Calu3 (cell line): ENCODE measurements at regions not wholly inside any gene's neighbourhood (a gene's known extent, or its start where the extent isn't known, plus 50 kb on each side); places are given as distances from the start of the nearest gene placed in this dataset.

Source experiments
- BruUV-seq: library from RNA; stranded (reverse); fragments of 400-500 nt; replicated peaks from 2 replicates; lab custom pipeline; 2021; lab: Mats Ljungman, UMichigan
- CTCF ChIA-PET: fragments of 300-600 bp; sonication (Branson Sonifier 250); formaldehyde crosslinking; loops from one replicate; lab custom pipeline; 2022; ENCODE audit warnings: antibody characterized with exemption; lab: Charles Lee
- DNase-seq: peaks from one replicate; pipeline ENCODE4 v3.0.0; 2022
- H3K27ac Mint-ChIP-seq: one replicate; pipeline ENCODE4 v1.8.0; 2022; ENCODE audit warnings: mixed read lengths; ENCODE audit not compliant: unreplicated experiment
- H3K27me3 Mint-ChIP-seq: one replicate; pipeline ENCODE4 v1.8.0; 2022; ENCODE audit warnings: mixed read lengths; ENCODE audit not compliant: unreplicated experiment
- H3K36me3 Mint-ChIP-seq: one replicate; pipeline ENCODE4 v1.8.0; 2022; ENCODE audit warnings: mild to moderate bottlenecking, moderate library complexity, mixed read lengths; ENCODE audit not compliant: insufficient read depth, unreplicated experiment
- H3K4me1 Mint-ChIP-seq: one replicate; pipeline ENCODE4 v1.8.0; 2022; ENCODE audit warnings: mild to moderate bottlenecking, low read depth, mixed read lengths; ENCODE audit not compliant: unreplicated experiment
- H3K4me3 Mint-ChIP-seq: one replicate; pipeline ENCODE4 v1.8.0; 2022; ENCODE audit warnings: mild to moderate bottlenecking, low read depth, moderate library complexity, mixed read lengths; ENCODE audit not compliant: unreplicated experiment
- H3K9me3 Mint-ChIP-seq: one replicate; pipeline ENCODE4 v1.8.0; 2022; ENCODE audit warnings: low read depth, mixed read lengths; ENCODE audit not compliant: unreplicated experiment
- CTCF ChIP-seq: fragments of 200-600 bp; IDR thresholded peaks from one replicate; pipeline ENCODE4 v1.8.0; 2022; ENCODE audit warnings: antibody characterized with exemption; ENCODE audit not compliant: unreplicated experiment
- intact Hi-C: fragments of 100-400 bp; cut with micrococcal nuclease; formaldehyde crosslinking; loops from one replicate; pipeline ENCODE4 v1.10.0; 2022; ENCODE audit not compliant: unreplicated experiment

DNA sequence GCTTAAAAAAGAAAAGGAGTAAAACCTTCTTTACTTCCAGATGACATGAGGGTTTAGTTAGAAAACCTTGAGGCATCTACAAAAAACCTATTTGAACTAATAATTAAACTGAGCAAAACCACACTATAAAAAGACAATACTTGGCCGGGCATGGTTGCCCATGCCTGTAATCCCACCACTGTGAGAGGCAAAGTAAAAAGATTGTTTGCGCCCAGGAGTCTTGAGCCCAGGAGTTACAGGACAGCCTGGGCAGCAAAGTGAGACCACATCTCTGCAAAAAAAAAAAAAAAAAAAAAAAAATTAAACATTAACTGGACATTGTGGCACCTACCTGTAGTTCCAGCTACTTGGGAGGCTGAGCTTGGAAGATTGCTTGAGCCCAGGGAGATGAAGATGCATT, 502.8 kb upstream of the LRRTM4 start:
- no TSS peak for BruUV-seq
- no peak for DNase-seq
- Mint-ChIP-seq H3K9me3 (peaks cover 6% of the 10 kb centered on the region), H3K27me3 (no peaks in the 10 kb centered on the region), H3K27ac (no peak overlapping the region), H3K36me3 (no peaks in the 10 kb centered on the region), H3K4me1 (no peaks in the 10 kb centered on the region), H3K4me3 (no peak overlapping the region)
- CTCF ChIA-PET: no interaction called here
- TF ChIP-seq CTCF: no peak
- intact Hi-C loops: no loop called here

- no peak for DNase-seq
- intact Hi-C loops: no loop called here
- no TSS peak for BruUV-seq
- peaks cover 5% of the 10 kb centered on the region for H3K9me3 Mint-ChIP-seq
- H3K4me1 Mint-ChIP-seq: no peaks in the 10 kb centered on the region
- CTCF ChIA-PET: no interaction called here
- H3K36me3 Mint-ChIP-seq: no peaks in the 10 kb centered on the region
- no peaks in the 10 kb centered on the region for H3K27me3 Mint-ChIP-seq
- H3K27ac Mint-ChIP-seq: no peak overlapping the region
- no peak overlapping the region for H3K4me3 Mint-ChIP-seq
- TF ChIP-seq CTCF: no peak
Measured at GRCh38 chr2:78029392-78029995, 507.3 kb upstream of the LRRTM4 start.

DNA sequence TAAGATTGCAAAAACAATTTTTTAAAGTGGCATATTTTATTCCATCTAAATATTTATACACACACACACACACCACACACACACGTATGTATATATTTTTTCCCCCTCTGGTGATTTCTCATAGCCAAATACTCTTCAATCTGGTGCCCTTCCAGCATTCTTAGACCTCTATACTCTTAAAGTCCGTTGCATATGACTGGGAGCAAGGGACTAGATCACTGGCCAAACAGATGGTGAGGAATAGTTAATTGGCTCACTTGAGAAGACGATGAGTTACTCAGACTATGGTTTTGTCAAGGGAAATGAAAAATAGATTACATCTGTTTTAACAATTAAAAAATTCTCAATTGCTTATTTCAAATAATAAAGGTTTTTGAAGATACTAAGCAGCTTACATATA, 512.5 kb upstream of the LRRTM4 start:
- Mint-ChIP-seq H3K27ac (no peak overlapping the region), H3K4me3 (no peak overlapping the region), H3K36me3 (no peaks in the 10 kb centered on the region), H3K4me1 (no peaks in the 10 kb centered on the region), H3K27me3 (no peaks in the 10 kb centered on the region), H3K9me3 (peaks cover 9% of the 10 kb centered on the region)
- intact Hi-C loops: no loop called here
- no TSS peak for BruUV-seq
- TF ChIP-seq CTCF: no peak
- no peak for DNase-seq
- CTCF ChIA-PET: no interaction called here

DNA sequence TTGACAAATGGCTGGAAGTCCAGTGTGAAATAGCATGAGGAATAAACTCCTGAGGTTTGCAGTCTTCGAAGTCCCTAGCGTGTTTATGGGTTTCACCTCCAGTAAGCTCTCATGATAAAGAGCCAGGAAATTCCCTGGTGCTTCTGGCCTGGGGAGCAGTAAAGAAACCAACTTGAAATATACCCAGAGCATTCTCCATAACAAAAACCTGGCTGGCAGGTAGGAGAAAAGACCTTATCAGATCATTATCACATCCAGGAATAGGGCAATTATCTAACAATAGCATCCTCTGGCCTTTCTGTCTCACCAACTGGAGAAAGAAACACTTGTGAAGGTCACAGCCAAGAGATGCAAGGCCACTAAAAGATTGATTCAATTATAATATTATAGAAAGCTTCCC, 513.6 kb upstream of the LRRTM4 start:
- no peak overlapping the region for H3K27ac Mint-ChIP-seq
- CTCF ChIA-PET: no interaction called here

More for the DNA sequence above, 513.6 kb upstream of the LRRTM4 start:
- Mint-ChIP-seq H3K36me3 (no peaks in the 10 kb centered on the region), H3K4me3 (no peak overlapping the region), H3K9me3 (peaks cover 9% of the 10 kb centered on the region), H3K27me3 (no peaks in the 10 kb centered on the region), H3K4me1 (no peaks in the 10 kb centered on the region)
- no TSS peak for BruUV-seq
- intact Hi-C loops: no loop called here
- DNase-seq: no peak
- no peak for TF ChIP-seq CTCF
